Stimulated activated CD8-positive, alpha-beta memory T cell treated with anti-CD3 and anti-CD28 coated beads, Interleukin-7, amount 100 ng/mL, for 24 hours (primary cell): ENCODE measurements at regions not wholly inside any gene's neighbourhood (a gene's known extent, or its start where the extent isn't known, plus 50 kb on each side); places are given as distances from the start of the nearest gene placed in this dataset.

Experiments
- DNase-seq: peaks from one replicate; pipeline ENCODE4 v3.0.0-alpha.2; 2020; ENCODE audit warnings: low read depth

DNA sequence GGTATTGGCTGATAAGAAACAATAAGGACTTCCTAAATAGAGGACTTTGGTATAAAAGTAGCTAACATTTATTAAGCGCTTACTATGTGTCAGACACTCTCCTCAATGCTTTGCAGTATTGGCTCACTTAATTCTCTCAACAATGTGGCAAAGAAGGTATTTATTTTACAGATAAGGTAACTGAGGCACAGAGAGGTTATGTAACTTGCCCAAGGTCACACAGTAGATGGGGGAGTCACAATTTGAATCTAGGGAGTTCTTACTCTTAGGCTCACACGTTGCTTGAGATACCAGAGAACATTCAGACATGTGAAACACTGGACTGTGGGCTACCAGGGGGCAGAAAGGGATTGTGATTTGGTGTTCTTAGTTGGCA lies 60.8 kb upstream of the GPR158 start:
- DNase-seq, result no peak

DNA sequence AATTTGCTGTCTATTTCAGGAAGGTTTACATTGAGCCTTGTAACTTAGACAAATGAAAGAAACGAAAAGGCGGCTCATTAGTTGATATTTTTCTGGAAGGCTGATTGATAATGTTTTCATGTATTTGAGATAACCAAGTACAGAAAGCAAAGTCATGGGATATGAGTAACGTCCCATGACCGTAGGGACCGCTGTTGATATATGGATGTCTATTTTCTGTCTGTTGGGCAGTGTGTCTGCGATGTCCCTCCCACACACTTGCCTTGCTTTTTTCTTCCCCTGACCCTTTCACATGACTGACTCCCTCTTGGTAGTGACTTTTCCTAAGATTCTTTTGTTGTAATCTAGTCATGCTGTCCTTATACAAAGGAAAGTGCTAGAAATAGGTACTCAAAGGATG lies 57.0 kb upstream of the GPR158 start:
- DNase-seq, result no peak

DNA sequence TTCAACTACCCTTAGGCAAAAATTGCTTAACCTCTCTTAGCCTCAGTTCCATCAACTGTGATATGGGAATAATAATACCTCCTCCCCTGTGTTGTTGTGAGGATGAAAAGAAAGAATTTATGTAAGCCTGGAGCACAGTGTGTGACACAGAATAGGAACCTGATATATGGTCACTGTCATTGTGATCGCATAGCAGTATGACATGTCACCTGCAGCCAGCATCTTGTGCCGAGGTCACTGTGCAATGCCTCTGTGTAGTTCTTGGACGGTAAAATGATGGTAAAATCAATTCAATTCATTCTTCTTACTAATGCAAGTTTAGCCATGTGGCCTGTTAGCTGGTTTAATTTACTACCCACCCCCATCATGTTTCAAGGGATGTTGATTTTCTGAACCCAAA lies 54.6 kb upstream of the GPR158 start:
- DNase-seq, result no peak
